ENCODE measurements at regions not wholly inside any gene's neighbourhood (a gene's known extent, or its start where the extent isn't known, plus 50 kb on each side); places are given as distances from the start of the nearest gene placed in this dataset.
"Not testable (repeated sequence)": the region's sequence is repeated elsewhere in the genome, so short reads cannot be mapped to it uniquely, and the experiment has no call there.

DNA sequence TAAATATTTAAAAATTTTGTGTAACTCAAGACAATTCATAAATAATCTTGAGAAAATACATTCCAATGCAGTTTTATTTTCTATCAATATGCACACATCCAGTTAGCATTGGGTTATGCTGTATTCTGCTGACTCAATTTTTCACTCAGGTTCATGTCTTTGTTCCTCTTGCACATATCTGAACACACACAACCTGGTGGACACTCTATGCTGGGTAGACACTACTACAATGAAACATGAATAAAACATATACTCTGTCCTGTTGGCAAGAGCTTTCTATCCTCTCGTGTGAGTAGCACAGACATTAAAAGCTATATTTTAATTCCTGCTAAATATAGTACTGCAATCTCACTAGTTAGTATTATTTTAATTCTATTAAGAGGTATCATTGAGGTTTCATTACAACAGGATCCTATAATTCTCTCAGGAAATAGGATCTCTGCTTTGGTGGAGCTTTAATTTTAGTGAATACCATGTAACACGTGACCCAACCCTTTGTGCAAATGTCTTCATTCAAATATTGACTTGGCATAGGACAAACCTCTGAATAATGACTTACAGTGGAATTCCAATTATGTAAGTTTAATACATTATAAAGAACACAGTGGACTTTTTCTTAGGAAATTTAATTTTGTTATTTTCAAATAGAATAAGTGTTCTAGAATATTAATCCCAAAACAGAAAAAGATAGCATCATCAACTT, 342.3 kb upstream of the TMEFF2 start:
- no peak for DNase-seq

DNA sequence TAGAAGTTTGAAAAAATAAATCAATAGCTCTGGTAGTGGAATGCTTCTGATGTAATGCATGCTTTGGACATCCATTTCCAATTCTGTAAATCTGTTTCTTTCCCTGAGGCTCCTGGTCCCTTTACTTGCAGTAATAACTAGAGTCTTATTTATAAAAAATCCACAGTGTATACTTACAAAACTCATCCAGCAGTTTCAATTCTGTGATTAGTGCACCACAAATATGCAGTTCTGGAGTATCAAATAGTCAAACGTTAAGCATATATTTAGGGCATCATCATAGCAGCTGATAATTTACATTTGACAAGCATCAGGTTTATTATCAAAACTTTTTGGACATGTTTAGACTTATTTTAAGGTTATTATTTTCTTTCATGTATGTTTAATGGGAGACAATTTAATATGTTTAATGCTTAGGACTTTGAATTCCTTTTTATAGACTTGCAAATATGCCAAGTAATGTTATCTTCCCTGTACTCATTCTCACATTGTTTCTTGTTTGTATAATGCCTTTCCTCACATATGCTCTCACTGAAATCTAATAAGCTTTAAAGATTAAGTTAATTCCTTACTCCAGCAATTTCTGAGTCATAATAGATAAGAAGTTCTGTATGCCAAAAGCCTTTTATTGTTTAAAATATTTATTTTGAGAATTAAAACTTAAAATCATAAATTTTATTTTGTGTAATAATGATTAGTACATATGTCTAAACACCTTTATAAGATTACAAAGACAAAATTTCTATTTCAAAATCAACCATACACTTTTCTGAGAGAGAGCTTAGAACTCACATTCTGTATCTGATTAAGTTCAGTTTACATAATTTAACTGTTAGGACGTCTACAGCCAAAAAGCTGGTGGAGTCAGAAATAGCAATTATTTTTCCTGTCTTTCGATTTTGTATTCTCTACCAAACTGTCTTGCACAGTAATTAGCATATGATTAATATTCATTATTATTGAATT, 341.5 kb upstream of the TMEFF2 start:
- DNase-seq, result no peak

GRCh38 chr2:192534072-192534471, 339.3 kb upstream of the TMEFF2 start:
- no peak for DNase-seq

DNA sequence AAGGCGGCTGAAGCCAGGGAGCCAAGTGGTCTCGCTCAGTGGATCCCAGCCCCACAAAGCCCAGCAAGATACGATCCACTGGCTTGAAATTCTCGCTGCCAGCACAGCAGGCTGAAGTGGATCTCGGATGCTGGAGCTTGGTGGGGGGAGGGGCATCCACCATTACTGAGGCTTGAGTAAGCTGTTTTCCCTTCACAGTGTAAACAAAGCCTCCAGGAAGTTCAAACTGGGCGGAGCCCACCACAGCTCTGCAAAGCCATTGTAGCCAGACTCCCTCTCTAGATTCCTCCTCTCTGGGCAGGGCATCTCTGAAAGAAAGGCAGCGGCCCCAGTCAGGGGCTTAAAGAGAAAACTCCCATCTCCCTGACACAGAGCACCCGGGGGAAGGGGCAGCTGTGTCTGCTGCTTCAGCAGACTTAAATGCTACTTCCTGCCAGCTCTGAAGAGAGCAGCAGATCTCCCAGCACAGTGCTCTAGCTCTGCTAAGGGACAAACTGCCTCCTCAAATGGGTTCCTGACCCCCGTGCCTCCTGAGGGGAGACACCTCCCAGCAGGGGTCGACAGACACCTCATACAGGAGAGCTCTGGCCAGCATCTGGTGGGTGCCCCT, 330.0 kb upstream of the TMEFF2 start:
- DNase-seq, result not testable (repeated sequence)

GRCh38 chr2:192524214-192524613, 329.5 kb upstream of the TMEFF2 start:
- DNase-seq, result not testable (repeated sequence)

DNA sequence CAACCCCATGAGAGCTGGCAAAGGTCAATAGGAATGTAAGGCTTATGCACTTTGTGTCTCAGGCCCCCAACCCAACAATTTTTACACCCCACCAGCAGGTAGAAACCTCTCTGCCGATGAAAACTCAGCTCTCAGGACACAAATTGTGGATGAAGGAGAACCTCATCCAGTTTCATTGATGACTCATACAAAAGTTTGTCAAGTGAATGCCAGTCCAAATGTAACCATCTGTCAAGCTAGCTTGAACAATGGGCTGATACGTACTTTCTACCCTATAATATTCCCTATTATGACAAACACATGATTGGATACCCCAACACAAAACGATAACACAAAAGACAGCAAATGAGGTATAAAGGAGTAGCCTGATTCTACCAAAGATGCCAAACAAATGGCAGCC, 321.2 kb upstream of the TMEFF2 start:
- DNase-seq, result no peak

DNA sequence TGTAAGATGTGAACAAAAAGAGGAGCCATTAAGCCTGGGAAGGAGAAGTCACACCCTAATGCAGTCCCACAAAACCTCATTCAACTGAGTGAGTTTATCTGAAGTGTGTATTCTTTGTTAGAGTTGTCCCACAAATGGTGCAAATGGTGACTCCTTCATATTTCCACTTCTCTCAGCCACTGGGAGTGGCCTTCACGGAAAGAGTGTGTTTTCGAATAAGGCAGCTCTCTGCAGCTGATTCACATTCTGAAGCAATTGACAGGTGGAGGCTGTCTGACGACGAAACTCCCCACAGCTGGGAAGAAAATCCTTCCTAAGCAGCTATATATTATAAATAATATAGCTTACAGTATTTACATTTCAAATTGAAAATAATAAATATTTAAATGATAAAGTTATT, 318.8 kb upstream of the TMEFF2 start:
- DNase-seq, result no peak

- DNase-seq, result not testable (repeated sequence)
Measured at GRCh38 chr2:192507836-192508450, 313.2 kb upstream of the TMEFF2 start.

- DNase-seq, result no peak
Measured at GRCh38 chr2:192500550-192501200, 305.9 kb upstream of the TMEFF2 start.

GRCh38 chr2:192499476-192499875, 304.7 kb upstream of the TMEFF2 start:
- no peak for DNase-seq

DNA sequence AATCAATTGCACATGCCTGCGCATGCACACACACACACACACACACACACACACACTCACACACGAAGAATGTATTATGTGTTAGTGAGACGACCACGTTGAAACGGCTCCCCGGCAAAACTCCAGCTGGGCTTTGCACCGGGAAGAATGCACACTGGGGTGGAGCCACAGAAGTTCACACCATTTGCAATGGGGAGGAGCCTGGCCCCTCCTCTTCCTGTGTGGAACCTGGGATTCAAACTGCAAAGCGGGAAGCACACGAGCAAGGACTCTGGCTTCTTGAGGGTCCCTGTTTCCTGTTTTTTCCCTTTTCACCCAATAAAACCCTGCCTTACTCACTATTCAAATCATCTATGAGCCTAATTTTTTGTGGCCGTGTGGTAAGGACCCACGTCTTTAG, 304.0 kb upstream of the TMEFF2 start:
- no peak for DNase-seq

GRCh38 chr2:192488158-192488557, 293.4 kb upstream of the TMEFF2 start:
- DNase-seq, result not testable (repeated sequence)

- DNase-seq, result no peak
Measured at GRCh38 chr2:192487636-192488035, 292.9 kb upstream of the TMEFF2 start.

- DNase-seq, result no peak
Measured at GRCh38 chr2:192484903-192485302, 290.2 kb upstream of the TMEFF2 start.

DNA sequence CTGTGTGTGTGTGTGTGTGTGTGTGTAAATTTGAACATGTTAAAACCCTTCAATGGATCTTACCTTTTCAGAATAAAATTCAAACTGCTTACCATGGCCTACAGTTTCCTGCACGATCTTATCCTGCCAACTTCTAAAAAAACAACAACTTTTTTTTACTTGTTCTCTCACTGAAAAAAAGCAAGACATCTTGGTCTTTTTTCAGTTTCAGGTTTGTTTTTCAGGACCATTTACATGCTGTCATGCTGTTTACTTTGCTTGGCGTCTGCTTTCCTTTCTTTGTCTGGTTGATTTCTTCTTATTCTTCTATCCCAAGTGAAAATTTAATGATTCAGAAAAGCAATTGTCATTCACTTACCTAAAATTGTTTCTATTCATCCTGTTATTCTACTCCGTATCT, 286.3 kb upstream of the TMEFF2 start:
- no peak for DNase-seq

GRCh38 chr2:192473331-192473730, 278.6 kb upstream of the TMEFF2 start:
- no peak for DNase-seq

GRCh38 chr2:192471982-192472381, 277.2 kb upstream of the TMEFF2 start:
- DNase-seq, result no peak

GRCh38 chr2:192469612-192470011, 274.9 kb upstream of the TMEFF2 start:
- DNase-seq, result no peak

GRCh38 chr2:192467953-192468660, 273.4 kb upstream of the TMEFF2 start:
- no peak for DNase-seq

DNA sequence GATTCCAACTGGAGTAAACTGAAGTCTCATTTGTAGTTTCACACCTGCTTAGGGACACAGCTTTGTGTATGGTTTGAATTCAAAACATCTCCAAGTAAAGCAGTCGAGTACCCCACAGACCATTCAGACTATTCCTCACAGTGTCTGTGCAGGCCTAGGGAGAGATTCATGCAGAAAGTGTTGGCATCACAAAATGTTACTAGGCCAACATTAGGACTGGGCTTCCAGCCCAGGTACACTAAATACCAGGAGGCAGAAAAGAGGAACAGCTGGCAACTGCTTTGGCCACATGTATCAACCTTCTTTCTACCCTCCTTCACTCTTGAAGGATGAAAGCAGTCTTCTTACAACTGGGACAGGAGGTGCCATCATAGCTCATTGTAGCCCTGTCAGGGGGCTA, 270.4 kb upstream of the TMEFF2 start:
- no peak for DNase-seq

DNA sequence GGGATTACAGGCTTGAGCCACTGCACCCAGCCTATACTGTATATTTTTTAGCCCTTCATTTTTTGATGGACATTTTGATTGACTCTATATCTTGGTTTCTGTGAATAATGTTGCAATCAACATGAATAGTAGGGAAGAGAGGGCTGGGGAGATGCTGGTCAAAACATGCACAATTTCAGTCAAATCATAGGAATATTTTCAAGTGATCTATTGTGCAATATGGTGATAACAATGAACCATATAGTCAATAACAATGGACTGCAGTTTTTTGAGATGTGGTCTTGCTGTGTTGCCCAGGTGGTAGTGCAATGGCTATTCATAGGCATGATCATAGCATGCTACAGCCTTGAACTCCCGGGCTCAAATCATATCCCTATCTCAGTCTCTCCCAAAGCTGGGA, 264.7 kb upstream of the TMEFF2 start:
- DNase-seq, result no peak

DNA sequence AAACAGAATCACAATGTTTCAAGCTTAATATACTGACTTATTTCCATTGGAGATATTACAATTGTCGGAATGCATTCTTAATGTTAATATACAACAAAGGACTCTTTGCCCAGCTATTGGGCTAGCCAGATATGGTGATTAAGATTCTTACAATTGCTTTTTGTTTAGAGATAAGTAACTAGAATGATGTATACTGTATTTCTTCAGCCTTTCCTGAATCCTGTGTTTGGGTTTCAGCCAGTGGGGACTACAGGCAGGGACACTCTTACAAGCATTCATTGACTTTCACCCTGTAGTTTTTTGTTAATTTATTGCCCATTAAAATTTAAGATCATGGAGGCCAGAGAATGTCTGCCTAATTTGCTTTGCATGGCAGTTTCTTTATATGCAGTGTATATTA, 254.1 kb upstream of the TMEFF2 start:
- no peak for DNase-seq

Measured in activated CD8-positive, alpha-beta memory T cell treated with anti-CD3 and anti-CD28 coated beads for 24 hours (primary cell).